Chondrocyte (in vitro differentiated cells): ENCODE measurements at regions not wholly inside any gene's neighbourhood (a gene's known extent, or its start where the extent isn't known, plus 50 kb on each side); places are given as distances from the start of the nearest gene placed in this dataset.

ENCODE experiments used
- DNase-seq: peaks from one replicate; pipeline ENCODE4 v3.0.0; 2021; ENCODE audit warnings: mixed read lengths, low spot score
- H3K27ac Mint-ChIP-seq: one replicate; pipeline ENCODE4 v1.8.0; 2021; ENCODE audit warnings: mild to moderate bottlenecking, moderate library complexity, mixed read lengths; ENCODE audit not compliant: unreplicated experiment
- H3K27me3 Mint-ChIP-seq: 2 replicates; pipeline ENCODE4 v1.8.0; 2021; ENCODE audit warnings: low read depth, mixed read lengths
- H3K36me3 Mint-ChIP-seq: 2 replicates; pipeline ENCODE4 v1.8.0; 2021; ENCODE audit warnings: low read depth, mixed read lengths
- H3K4me1 Mint-ChIP-seq: 2 replicates; pipeline ENCODE4 v1.8.0; 2021; ENCODE audit warnings: low read depth, mild to moderate bottlenecking, mixed read lengths
- H3K4me3 Mint-ChIP-seq: one replicate; pipeline ENCODE4 v1.8.0; 2021; ENCODE audit warnings: mild to moderate bottlenecking, moderate library complexity, mixed read lengths; ENCODE audit not compliant: unreplicated experiment
- H3K9me3 Mint-ChIP-seq: 2 replicates; pipeline ENCODE4 v1.8.0; 2021; ENCODE audit warnings: low read depth, mixed read lengths
- CTCF ChIP-seq: fragments of 200-600 bp; sonication (generic); IDR thresholded peaks from 2 replicates; pipeline ENCODE4 v1.5.0; 2021; ENCODE audit warnings: antibody characterized with exemption, mild to moderate bottlenecking, moderate library complexity

- Mint-ChIP-seq H3K4me3 (no peak overlapping the region), H3K36me3 (no peaks in the 10 kb centered on the region), H3K4me1 (no peaks in the 10 kb centered on the region), H3K27me3 (peaks cover 32% of the 10 kb centered on the region), H3K9me3 (no peaks in the 10 kb centered on the region), H3K27ac (no peak overlapping the region)
- no peak for DNase-seq
- no peak for TF ChIP-seq CTCF
Measured at GRCh38 chr12:113726254-113726819, 239.8 kb downstream of the RBM19 start.

GRCh38 chr12:113725557-113725876 is 240.6 kb downstream of the RBM19 start:
- no peaks in the 10 kb centered on the region for H3K9me3 Mint-ChIP-seq
- H3K4me3 Mint-ChIP-seq: no peak overlapping the region
- H3K4me1 Mint-ChIP-seq: no peaks in the 10 kb centered on the region
- peaks cover 36% of the 10 kb centered on the region for H3K27me3 Mint-ChIP-seq
- H3K27ac Mint-ChIP-seq: no peak overlapping the region
- no peaks in the 10 kb centered on the region for H3K36me3 Mint-ChIP-seq
- no peak for DNase-seq
- TF ChIP-seq CTCF: no peak

- no peak for TF ChIP-seq CTCF
- H3K27me3 Mint-ChIP-seq: peaks cover 33% of the 10 kb centered on the region
- no peak overlapping the region for H3K4me3 Mint-ChIP-seq
- H3K36me3 Mint-ChIP-seq: no peaks in the 10 kb centered on the region
- no peak for DNase-seq
- no peaks in the 10 kb centered on the region for H3K4me1 Mint-ChIP-seq
- H3K9me3 Mint-ChIP-seq: no peaks in the 10 kb centered on the region
- no peak overlapping the region for H3K27ac Mint-ChIP-seq
Measured at GRCh38 chr12:113724794-113725556, 241.2 kb downstream of the RBM19 start.

GRCh38 chr12:113723631-113724030 is 242.5 kb downstream of the RBM19 start:
- H3K4me3 Mint-ChIP-seq: no peak overlapping the region
- no peak overlapping the region for H3K27ac Mint-ChIP-seq
- DNase-seq: no peak
- H3K9me3 Mint-ChIP-seq: no peaks in the 10 kb centered on the region
- H3K27me3 Mint-ChIP-seq: peaks cover 35% of the 10 kb centered on the region
- no peak for TF ChIP-seq CTCF
- no peaks in the 10 kb centered on the region for H3K36me3 Mint-ChIP-seq
- H3K4me1 Mint-ChIP-seq: no peaks in the 10 kb centered on the region

GRCh38 chr12:113722747-113723146 is 243.4 kb downstream of the RBM19 start:
- no peak overlapping the region for H3K4me3 Mint-ChIP-seq
- no peak for TF ChIP-seq CTCF
- no peaks in the 10 kb centered on the region for H3K4me1 Mint-ChIP-seq
- H3K27ac Mint-ChIP-seq: no peak overlapping the region
- peaks cover 39% of the 10 kb centered on the region for H3K27me3 Mint-ChIP-seq
- no peak for DNase-seq
- no peaks in the 10 kb centered on the region for H3K9me3 Mint-ChIP-seq
- H3K36me3 Mint-ChIP-seq: no peaks in the 10 kb centered on the region
